Pancreas (tissue), 10 donors: ENCODE measurements at regions not wholly inside any gene's neighbourhood (a gene's known extent, or its start where the extent isn't known, plus 50 kb on each side); places are given as distances from the start of the nearest gene placed in this dataset.

Source experiments
- ATAC-seq, 4 donors: fragments of 200-7000 bp; cut with Tn5 transposase; one replicate each; pipeline versions ENCODE4 v1.8.0 to v1.9.1; 2020; ENCODE audit warnings: mild to moderate bottlenecking in 4 of 4, moderate library complexity in 4 of 4
- DNase-seq, 6 donors: peaks; one replicate each; pipeline ENCODE4 v3.0.0-alpha.2; 2020
- FAIRE-seq: peaks from 2 replicates; lab custom pipeline; 2012; peaks lifted over from hg19 to GRCh38; lab: Jason Lieb, UNC
- H3K27ac ChIP-seq, 4 donors: fragments of 200-600 bp; sonication (generic); 1 replicate in 3 of 4; 2 replicates in 1 of 4; pipeline versions ENCODE4 v1.5.0 to v1.8.0; 2020
- H3K27me3 ChIP-seq, 4 donors: fragments of 200-600 bp; one replicate each; pipeline ENCODE4 v1.8.0; 2021
- H3K36me3 ChIP-seq, 3 donors: fragments of 200-600 bp; sonication (generic) in 1 of 3; one replicate each; pipeline versions ENCODE4 v1.5.0 to v1.8.0; 2020 to 2021
- H3K4me1 ChIP-seq, 3 donors: fragments of 200-600 bp; one replicate each; pipeline ENCODE4 v1.8.0; 2021
- H3K4me3 ChIP-seq, 4 donors: fragments of 200-600 bp; sonication (generic) in 2 of 4; one replicate each; pipeline versions ENCODE4 v1.5.0 to v1.8.0; 2020 to 2021
- H3K9me3 ChIP-seq, 4 donors: fragments of 200-600 bp; one replicate each; pipeline ENCODE4 v1.8.0; 2021
- WGBS, 2 donors: extraction: QIAGEN DNeasy Blood & Tissue Kit; methylation state at CpG; one replicate each; pipeline ENCODE4 v1.1.7; 2013; 5-methylcytosine and 5-hydroxymethylcytosine counted together
- intact Hi-C, 3 donors: fragments of 100-400 bp; cut with DNase I; formaldehyde crosslinking; loops; one replicate each; pipeline versions ENCODE4 v1.11.1 to v1.14.2; 2022
- TF ChIP-seq, protein P1 (sequence below), 4 donors: fragments of 200-600 bp; sonication (generic) in 3 of 4; IDR thresholded peaks; one replicate each; pipeline versions ENCODE4 v1.5.0 to v1.8.0; 2021; ENCODE audit warnings: antibody characterized with exemption in 4 of 4
- donor health status: healthy with polysubstance abuse.
- donor health status: DM: no; HTN: no; CAD: no; lungs with moderate emphysema.
- donor health status: DM: no; HTN: no; CAD: no.
- donor health status: control.
- donor health status: control.
- donor health status: Bipolar disorder and iron deficiency.
- donor health status: DM: yes; HTN: yes; CAD: no.
- donor health status: DM: no; HTN: no; CAD: no.
- donor health status: DM: no; HTN: no; CAD: no.
- donor health status: DM: yes; HTN: yes; CAD: no.

DNA sequence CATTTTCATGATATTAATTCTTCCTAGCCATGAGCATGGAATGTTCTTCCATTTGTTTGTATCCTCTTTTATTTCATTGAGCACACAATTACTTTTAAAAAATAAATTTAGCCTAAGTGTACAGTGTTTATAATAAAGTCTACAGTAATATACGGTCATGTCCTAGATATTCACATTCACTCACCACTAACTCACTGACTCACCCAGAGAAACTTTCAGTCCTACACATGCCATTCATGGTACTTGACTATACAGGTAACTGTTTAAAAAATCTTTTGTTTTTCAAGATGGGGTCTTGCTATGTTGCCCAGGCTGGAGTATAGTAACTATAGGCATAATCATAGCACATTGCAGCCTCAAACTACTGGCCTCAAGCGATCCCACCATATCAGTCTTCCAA is 348.1 kb downstream of the RAPGEF2 start:
- intact Hi-C loops, result no loop called here
- Histone ChIP-seq H3K27ac (no peak overlapping the region), H3K9me3 (no peaks in the 10 kb centered on the region), H3K36me3 (no peaks in the 10 kb centered on the region), H3K27me3 (no peaks in the 10 kb centered on the region), H3K4me3 (no peak overlapping the region), H3K4me1 (no peaks in the 10 kb centered on the region)
- WGBS, 2 donors, result 90 to 96% methylated on average over 2 of the region's 2 CpGs
- TF ChIP-seq, protein P1, sequence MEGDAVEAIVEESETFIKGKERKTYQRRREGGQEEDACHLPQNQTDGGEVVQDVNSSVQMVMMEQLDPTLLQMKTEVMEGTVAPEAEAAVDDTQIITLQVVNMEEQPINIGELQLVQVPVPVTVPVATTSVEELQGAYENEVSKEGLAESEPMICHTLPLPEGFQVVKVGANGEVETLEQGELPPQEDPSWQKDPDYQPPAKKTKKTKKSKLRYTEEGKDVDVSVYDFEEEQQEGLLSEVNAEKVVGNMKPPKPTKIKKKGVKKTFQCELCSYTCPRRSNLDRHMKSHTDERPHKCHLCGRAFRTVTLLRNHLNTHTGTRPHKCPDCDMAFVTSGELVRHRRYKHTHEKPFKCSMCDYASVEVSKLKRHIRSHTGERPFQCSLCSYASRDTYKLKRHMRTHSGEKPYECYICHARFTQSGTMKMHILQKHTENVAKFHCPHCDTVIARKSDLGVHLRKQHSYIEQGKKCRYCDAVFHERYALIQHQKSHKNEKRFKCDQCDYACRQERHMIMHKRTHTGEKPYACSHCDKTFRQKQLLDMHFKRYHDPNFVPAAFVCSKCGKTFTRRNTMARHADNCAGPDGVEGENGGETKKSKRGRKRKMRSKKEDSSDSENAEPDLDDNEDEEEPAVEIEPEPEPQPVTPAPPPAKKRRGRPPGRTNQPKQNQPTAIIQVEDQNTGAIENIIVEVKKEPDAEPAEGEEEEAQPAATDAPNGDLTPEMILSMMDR (IDR thresholded peaks at IDR 0.05), result no peak
- FAIRE-seq (no peak), ATAC-seq (no peak), DNase-seq (no peak)

DNA sequence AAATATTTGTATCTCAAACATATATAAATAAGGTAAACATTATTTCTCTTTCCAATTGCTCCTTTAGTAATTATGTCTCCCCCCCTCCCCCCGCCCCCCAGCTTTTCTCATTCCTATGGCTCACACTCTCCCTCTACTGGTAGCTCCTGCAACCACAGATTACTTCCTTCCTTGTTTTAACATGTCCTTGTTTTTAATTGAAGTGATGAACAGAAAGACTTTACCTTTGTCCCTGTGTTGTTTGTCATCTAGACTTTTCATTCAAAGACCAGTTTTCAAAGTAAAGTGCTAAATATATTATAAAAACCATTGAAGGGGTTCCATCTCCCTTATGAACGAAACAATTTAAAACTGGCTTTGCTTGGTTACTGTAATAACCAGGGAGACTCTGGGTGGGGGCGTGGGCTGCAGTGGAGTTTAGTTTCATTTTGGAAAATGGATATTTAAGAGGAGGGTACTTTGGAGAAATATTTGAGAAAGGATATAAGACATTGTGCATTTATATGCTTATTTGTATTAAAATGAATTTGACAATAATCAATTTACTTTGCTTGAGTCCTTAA is 352.9 kb downstream of the RAPGEF2 start:
- Histone ChIP-seq H3K27me3 (no peaks in the 10 kb centered on the region), H3K27ac (no peak overlapping the region), H3K4me3 (no peak overlapping the region), H3K4me1 (no peaks in the 10 kb centered on the region), H3K9me3 (no peaks in the 10 kb centered on the region), H3K36me3 (no peaks in the 10 kb centered on the region)
- DNase-seq (no peak), FAIRE-seq (no peak), ATAC-seq (peak in 2 of 4 donors; percentile 62 to 67)
- TF ChIP-seq, protein P1 (IDR thresholded peaks at IDR 0.05), result peak in 2 of 4 donors; percentile 32 to 37
- 29 to 44% methylated on average over 3 of the region's 3 CpGs for WGBS, 2 donors
- intact Hi-C loops, result no loop called here

DNA sequence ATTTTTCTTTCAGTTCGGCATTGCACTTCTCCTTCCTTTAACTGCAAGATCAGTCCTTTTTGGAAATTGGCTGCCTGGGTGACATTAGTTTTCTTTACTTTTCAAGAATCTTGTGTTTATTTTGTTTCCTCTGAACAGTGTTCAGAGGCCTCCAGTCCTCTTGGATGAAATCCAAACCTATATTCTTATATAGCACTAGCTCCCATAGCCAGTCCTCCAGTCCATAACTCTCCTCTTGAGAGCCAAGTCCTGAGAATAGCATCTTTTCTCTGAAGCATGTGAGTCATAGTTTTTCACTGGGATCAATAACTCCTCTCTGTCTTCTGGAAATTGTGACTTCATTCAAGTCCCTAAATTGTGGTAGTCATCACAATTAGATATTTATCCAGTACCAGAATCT is 357.5 kb downstream of the RAPGEF2 start:
- H3K27ac ChIP-seq, result no peak overlapping the region
- H3K27me3 ChIP-seq, result no peaks in the 10 kb centered on the region
- 76 to 82% methylated on average over 1 of the region's 1 CpG for WGBS, 2 donors
- TF ChIP-seq, protein P1 (IDR thresholded peaks at IDR 0.05), result no peak
- H3K4me1 ChIP-seq, result no peaks in the 10 kb centered on the region
- DNase-seq (no peak), FAIRE-seq (no peak), ATAC-seq (no peak)
- no peaks in the 10 kb centered on the region for H3K36me3 ChIP-seq
- no peak overlapping the region for H3K4me3 ChIP-seq
- no peaks in the 10 kb centered on the region for H3K9me3 ChIP-seq
- intact Hi-C loops, result no loop called here

- H3K4me1 ChIP-seq, result no peaks in the 10 kb centered on the region
- DNase-seq, result no peak
- no peak for ATAC-seq
- FAIRE-seq, result no peak
- H3K36me3 ChIP-seq, result no peaks in the 10 kb centered on the region
- H3K4me3 ChIP-seq, result no peak overlapping the region
- intact Hi-C loops, result no loop called here
- WGBS, 2 donors, result 85% methylated on average over 2 of the region's 2 CpGs
- H3K27me3 ChIP-seq, result no peaks in the 10 kb centered on the region
- TF ChIP-seq, protein P1 (IDR thresholded peaks at IDR 0.05), result no peak
- no peak overlapping the region for H3K27ac ChIP-seq
- no peaks in the 10 kb centered on the region for H3K9me3 ChIP-seq
These were observed 360.4 kb downstream of the RAPGEF2 start for GRCh38 chr4:159463235-159463634.

- H3K27me3 ChIP-seq, result no peaks in the 10 kb centered on the region
- no peaks in the 10 kb centered on the region for H3K4me1 ChIP-seq
- no peak overlapping the region for H3K27ac ChIP-seq
- TF ChIP-seq, protein P1 (IDR thresholded peaks at IDR 0.05), result no peak
- intact Hi-C loops, result no loop called here
- no peaks in the 10 kb centered on the region for H3K36me3 ChIP-seq
- H3K9me3 ChIP-seq, result no peaks in the 10 kb centered on the region
- DNase-seq (no peak), ATAC-seq (no peak), FAIRE-seq (no peak)
- H3K4me3 ChIP-seq, result no peak overlapping the region
These were observed 361.4 kb downstream of the RAPGEF2 start for GRCh38 chr4:159464302-159464701.
